Thyroid gland (tissue), 4 donors: ENCODE measurements at regions not wholly inside any gene's neighbourhood (a gene's known extent, or its start where the extent isn't known, plus 50 kb on each side); places are given as distances from the start of the nearest gene placed in this dataset.

Source experiments
- POLR2A ChIP-seq, 2 donors: fragments of 450-650 bp; IDR thresholded peaks; one replicate each; pipeline ENCODE4 v1.6.1; 2017; ENCODE audit warnings: antibody characterized with exemption in 2 of 2, mild to moderate bottlenecking in 2 of 2, moderate library complexity in 1 of 2
- TF ChIP-seq, protein P1 (sequence below), 6 experiments: fragments of 200-600 bp in 3 of 6; fragments of 450-650 bp in 3 of 6; sonication (generic) in 3 of 6; IDR thresholded peaks; one replicate each; pipeline ENCODE4 v1.5.1; 2016 to 2019; ENCODE audit warnings: antibody characterized with exemption in 6 of 6, mild to moderate bottlenecking in 2 of 6, inconsistent platforms in 1 of 6, moderate library complexity in 1 of 6

DNA sequence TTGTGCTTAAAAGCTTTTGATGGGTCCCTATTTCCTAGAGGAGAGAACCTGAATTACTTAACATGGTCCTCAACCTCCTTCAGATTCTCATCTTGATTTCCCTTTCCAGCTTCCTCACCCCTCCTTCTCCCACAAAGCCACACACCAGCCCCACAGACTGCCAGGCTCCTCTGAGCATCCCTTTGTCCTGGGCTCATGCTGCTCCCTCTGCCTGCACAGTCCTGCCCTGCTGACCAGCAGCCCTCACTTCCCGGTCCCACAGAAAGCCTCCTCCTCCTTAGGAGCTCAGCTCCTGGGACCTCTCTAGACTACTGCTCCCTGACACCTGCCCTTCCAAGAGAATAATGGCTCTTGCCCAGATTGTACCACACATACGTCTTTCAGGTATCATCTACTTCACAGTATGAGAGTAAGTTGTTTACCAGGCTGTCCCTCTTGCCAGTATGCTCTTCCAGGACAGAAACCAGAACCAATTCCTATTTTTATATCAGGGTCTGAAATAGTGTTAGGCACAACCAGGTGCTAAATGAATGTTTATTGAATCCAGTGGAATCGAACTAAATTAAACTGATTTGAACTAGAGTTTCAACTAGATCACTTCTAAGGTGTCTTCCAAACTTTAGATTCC is 373.4 kb downstream of the LMX1A start:
- TF ChIP-seq, protein P1, sequence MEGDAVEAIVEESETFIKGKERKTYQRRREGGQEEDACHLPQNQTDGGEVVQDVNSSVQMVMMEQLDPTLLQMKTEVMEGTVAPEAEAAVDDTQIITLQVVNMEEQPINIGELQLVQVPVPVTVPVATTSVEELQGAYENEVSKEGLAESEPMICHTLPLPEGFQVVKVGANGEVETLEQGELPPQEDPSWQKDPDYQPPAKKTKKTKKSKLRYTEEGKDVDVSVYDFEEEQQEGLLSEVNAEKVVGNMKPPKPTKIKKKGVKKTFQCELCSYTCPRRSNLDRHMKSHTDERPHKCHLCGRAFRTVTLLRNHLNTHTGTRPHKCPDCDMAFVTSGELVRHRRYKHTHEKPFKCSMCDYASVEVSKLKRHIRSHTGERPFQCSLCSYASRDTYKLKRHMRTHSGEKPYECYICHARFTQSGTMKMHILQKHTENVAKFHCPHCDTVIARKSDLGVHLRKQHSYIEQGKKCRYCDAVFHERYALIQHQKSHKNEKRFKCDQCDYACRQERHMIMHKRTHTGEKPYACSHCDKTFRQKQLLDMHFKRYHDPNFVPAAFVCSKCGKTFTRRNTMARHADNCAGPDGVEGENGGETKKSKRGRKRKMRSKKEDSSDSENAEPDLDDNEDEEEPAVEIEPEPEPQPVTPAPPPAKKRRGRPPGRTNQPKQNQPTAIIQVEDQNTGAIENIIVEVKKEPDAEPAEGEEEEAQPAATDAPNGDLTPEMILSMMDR (IDR thresholded peaks at IDR 0.05) = no peak
- TF ChIP-seq POLR2A (IDR thresholded peaks at IDR 0.05) = no peak
